Mesothelial cell of epicardium (in vitro differentiated cells): ENCODE measurements at regions not wholly inside any gene's neighbourhood (a gene's known extent, or its start where the extent isn't known, plus 50 kb on each side); places are given as distances from the start of the nearest gene placed in this dataset.

ENCODE experiments used
- DNase-seq, 2 experiments: peaks; one replicate each; pipeline ENCODE4 v3.0.0; 2021; ENCODE audit warnings: low spot score in 2 of 2; ENCODE audit not compliant: unreplicated experiment in 2 of 2
- H3K27ac Mint-ChIP-seq: 2 replicates; pipeline ENCODE4 v1.8.0; 2021; ENCODE audit warnings: mixed read lengths
- H3K27me3 Mint-ChIP-seq: 2 replicates; pipeline ENCODE4 v1.8.0; 2021; ENCODE audit warnings: low read depth, mixed read lengths
- H3K36me3 Mint-ChIP-seq: 2 replicates; pipeline ENCODE4 v1.8.0; 2021; ENCODE audit warnings: mixed read lengths
- H3K4me1 Mint-ChIP-seq: 2 replicates; pipeline ENCODE4 v1.8.0; 2021; ENCODE audit warnings: mixed read lengths
- H3K4me3 Mint-ChIP-seq: 2 replicates; pipeline ENCODE4 v1.8.0; 2021; ENCODE audit warnings: mild to moderate bottlenecking, moderate library complexity, mixed read lengths
- H3K9me3 Mint-ChIP-seq: 2 replicates; pipeline ENCODE4 v1.8.0; 2021; ENCODE audit warnings: mixed read lengths
- CTCF ChIP-seq: fragments of 200-600 bp; sonication (generic); IDR thresholded peaks from one replicate; pipeline ENCODE4 v1.5.0; 2021; ENCODE audit warnings: antibody characterized with exemption; ENCODE audit not compliant: unreplicated experiment

DNA sequence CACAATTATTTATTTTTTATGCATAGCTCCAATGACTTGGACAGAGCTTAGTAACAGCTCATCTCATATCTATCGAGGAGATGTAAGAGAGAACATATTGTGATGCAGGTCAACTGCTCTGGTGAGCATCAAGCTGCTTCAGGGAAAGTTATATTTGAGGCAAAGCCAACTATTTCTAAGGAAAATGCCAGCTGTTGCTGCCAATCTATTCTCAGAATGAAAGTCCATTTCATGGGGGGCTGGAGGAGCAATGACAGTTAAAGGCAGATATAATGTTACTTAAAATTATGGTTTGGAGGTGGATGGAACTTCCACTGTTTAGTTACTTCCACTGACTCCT lies 424.8 kb downstream of the KIF20B start:
- H3K27me3 Mint-ChIP-seq: no peaks in the 10 kb centered on the region
- H3K4me3 Mint-ChIP-seq: no peak overlapping the region
- peaks cover 14% of the 10 kb centered on the region for H3K9me3 Mint-ChIP-seq
- H3K36me3 Mint-ChIP-seq: no peaks in the 10 kb centered on the region
- DNase-seq: no peak
- no peak for TF ChIP-seq CTCF
- peak overlapping the region; percentile 88 for H3K27ac Mint-ChIP-seq
- H3K4me1 Mint-ChIP-seq: no peaks in the 10 kb centered on the region

DNA sequence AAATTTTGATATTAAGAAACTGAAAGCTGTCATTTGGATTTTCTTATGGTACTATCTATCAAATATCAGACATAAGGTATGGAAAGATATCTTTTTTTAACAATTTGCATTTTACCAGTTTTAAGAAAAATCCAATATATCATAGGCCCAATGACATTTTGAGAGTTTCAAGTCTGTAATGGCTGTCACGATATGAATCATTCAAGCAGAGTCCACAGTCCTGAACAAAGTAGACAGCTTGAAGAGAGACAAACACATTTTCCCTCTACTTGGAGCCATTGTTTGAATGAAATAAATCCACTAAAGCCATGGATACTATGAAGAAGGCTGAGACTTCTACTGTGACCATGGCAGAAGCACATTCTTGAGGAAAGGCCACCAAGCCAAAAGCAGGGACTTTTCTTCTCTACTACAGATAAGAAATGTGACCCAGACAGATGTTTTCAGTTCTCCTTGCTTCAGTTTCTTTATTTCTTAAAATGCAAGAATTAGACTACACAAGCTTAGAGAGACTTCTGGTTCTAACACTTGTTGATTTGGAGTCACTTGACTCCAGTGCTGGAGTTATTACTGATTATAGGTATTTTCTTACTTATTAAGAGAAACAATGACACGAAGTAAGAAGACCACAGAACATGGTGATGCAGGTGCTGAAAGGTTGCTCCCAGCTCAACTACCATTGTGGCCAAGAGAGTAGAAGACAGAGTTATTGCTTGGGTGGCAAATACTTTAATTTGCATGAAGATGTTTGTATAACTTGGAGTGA lies 429.1 kb downstream of the KIF20B start:
- Mint-ChIP-seq H3K9me3 (peaks cover 39% of the 10 kb centered on the region), H3K27me3 (no peaks in the 10 kb centered on the region), H3K27ac (no peak overlapping the region), H3K36me3 (peaks cover 7% of the 10 kb centered on the region), H3K4me1 (no peaks in the 10 kb centered on the region), H3K4me3 (no peak overlapping the region)
- no peak for DNase-seq
- TF ChIP-seq CTCF: no peak

GRCh38 chr10:90133606-90134005 lies 432.2 kb downstream of the KIF20B start:
- DNase-seq: no peak
- Mint-ChIP-seq H3K27me3 (no peaks in the 10 kb centered on the region), H3K4me1 (no peaks in the 10 kb centered on the region), H3K36me3 (peaks cover 20% of the 10 kb centered on the region), H3K4me3 (no peak overlapping the region), H3K9me3 (peaks cover 67% of the 10 kb centered on the region), H3K27ac (no peak overlapping the region)
- no peak for TF ChIP-seq CTCF

DNA sequence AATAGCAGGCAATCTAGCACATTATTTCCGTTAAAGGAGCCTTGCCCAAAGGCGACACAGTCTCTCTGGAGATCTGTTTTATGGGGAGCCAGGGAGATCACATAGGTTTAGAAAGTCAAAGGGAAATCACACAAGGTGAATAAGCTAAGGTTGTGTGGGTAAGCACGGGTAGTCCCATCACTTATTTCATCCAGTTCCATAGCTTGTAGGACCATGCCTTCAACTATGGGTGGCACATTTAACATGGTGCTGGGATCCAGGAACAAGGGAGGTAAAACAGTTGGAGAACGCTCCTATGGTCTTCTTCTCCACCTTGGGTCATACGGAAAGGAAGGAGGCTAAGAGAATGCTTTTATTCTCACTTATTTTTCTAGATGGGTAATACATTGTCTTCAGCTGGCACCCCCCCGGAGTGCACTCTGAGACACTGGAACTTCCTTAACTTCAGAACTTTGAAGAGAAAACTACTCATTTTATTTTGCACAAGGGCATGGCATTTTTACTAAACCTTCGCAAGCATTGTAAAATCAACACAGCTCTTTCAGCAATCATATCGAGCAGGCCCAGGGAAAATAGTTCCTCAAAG lies 435.4 kb downstream of the KIF20B start:
- no peak overlapping the region for H3K27ac Mint-ChIP-seq
- H3K4me1 Mint-ChIP-seq: peaks cover 7% of the 10 kb centered on the region
- no peak for TF ChIP-seq CTCF
- no peak for DNase-seq
- peaks cover 70% of the 10 kb centered on the region for H3K9me3 Mint-ChIP-seq
- H3K36me3 Mint-ChIP-seq: peaks cover 27% of the 10 kb centered on the region
- H3K27me3 Mint-ChIP-seq: no peaks in the 10 kb centered on the region
- H3K4me3 Mint-ChIP-seq: no peak overlapping the region

DNA sequence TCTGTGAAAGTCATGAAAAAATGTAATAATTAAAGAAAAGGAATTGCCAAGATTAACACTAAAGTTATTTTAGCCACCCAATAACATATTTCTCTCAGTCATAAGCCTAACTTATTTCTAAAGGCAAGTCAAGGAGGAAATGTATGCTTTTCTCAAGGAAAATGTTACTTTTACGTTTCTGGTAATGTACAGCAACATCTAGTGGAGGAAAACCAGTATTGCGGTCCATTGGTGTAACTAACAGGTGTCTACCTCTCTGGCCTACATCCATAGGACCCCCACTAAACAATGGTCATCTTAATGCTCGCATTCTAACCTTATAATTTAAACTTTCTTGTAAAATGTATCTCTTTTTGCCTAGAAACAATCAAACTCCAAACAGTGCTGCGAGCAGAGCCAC lies 437.5 kb downstream of the KIF20B start:
- no peak for TF ChIP-seq CTCF
- peaks cover 64% of the 10 kb centered on the region for H3K9me3 Mint-ChIP-seq

More for the DNA sequence above, 437.5 kb downstream of the KIF20B start:
- Mint-ChIP-seq H3K36me3 (peaks cover 23% of the 10 kb centered on the region), H3K4me3 (no peak overlapping the region), H3K27me3 (no peaks in the 10 kb centered on the region), H3K27ac (no peak overlapping the region), H3K4me1 (peaks cover 7% of the 10 kb centered on the region)
- no peak for DNase-seq
